ENCODE measurements at regions not wholly inside any gene's neighbourhood (a gene's known extent, or its start where the extent isn't known, plus 50 kb on each side); places are given as distances from the start of the nearest gene placed in this dataset.

DNA sequence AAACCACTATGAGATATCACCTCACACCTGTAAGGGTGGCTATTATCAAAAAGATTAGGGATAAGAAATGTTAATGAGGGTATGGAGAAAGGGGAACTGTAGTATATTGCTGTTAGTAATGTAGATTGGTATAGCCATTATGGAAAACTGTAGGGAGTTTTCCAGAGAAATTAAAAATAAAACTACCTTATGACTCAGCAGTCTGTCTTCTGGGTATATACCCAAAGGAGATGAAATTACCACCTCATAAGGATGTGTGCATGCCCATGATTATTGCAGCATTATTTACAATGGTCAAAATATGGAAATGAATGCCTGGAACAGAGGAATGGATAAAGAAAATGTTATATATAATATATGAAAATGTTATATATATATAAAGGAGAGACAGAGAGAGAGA is 303.8 kb downstream of the METTL15 start:
- no peak for DNase-seq (ENCODE audit: low read depth in 3 of 3)

DNA sequence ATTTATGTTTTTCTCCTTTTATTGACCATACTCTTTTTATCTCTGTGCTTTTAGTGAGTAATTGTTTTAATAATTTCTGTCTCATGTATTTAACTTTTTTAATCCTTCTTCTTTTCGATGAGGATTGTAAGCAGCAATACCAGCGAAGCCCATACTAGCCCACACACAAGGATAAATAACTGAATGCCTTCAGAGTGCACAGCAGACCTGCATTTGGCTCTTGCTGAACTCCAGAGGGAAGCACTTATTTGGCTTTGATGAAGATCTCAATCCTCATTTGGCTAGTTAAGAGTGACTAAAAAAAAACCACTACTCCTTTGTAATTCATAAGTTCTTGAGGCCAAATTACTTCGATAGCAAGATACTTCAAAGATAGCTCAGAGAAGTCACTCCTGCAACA is 293.3 kb downstream of the METTL15 start:
- no peak for DNase-seq (ENCODE audit: low read depth in 3 of 3)

- DNase-seq (ENCODE audit: low read depth in 3 of 3) = no peak
Measured at GRCh38 chr11:28400331-28401100, 292.3 kb downstream of the METTL15 start.

DNA sequence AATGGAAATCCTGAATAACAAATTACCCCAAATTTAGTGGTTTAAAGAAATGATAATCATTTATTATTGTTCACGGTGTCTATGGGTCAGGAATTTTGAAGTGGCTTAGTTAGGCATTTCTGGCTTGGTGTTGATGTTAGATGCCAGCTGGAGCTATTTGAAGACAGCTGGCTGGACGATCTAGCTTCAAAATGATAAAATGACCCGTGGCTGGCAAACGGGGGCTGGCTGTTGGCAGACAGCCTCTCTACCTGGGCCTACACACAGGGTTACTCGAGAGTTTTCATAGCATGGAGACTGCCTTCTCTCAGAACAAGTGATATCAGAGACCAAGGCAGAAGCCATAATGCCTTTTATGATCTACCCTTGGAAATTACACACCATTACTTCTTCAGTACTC is 285.2 kb downstream of the METTL15 start:
- no peak for DNase-seq (ENCODE audit: low read depth in 3 of 3)

- no peak for DNase-seq (ENCODE audit: low read depth in 3 of 3)
Measured at GRCh38 chr11:28384418-28384817, 276.2 kb downstream of the METTL15 start.

DNA sequence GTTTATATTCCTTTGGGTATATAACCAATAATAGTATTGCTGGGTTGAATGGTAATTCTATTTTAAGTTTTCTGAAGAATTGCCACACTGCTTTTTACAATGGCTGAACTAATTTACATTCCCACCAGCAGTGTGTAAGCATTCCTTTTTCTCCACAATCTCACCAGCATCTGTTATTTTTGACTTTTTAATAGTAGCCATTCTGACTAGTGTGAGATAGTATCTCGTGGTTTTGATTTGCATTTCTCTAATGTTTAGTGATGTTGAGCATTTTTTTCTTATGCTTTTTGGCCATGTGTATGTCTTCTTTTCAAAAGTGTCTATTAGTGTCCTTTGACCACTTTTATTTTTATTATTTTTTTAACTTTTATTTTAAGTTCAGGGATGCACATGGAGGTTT is 275.3 kb downstream of the METTL15 start:
- DNase-seq (ENCODE audit: low read depth in 3 of 3) = no peak

All from stimulated activated CD4-positive, alpha-beta T cell treated with anti-CD3 and anti-CD28 coated beads, TNF-alpha, amount 100 ng/mL, for 48 hours (primary cell).